Islet of Langerhans (tissue), 1 donor: ENCODE measurements at regions not wholly inside any gene's neighbourhood (a gene's known extent, or its start where the extent isn't known, plus 50 kb on each side); places are given as distances from the start of the nearest gene placed in this dataset.
"Not testable (repeated sequence)": the region's sequence is repeated elsewhere in the genome, so short reads cannot be mapped to it uniquely, and the experiment has no call there.

ENCODE experiments used
- FAIRE-seq: peaks from one replicate; lab custom pipeline; 2011; peaks lifted over from hg19 to GRCh38; lab: Jason Lieb, UNC

GRCh38 chr10:131024259-131025131 is 287.0 kb downstream of the TCERG1L start:
- FAIRE-seq = no peak

GRCh38 chr10:131025333-131025732 is 286.2 kb downstream of the TCERG1L start:
- FAIRE-seq = no peak

- FAIRE-seq = no peak
These were observed 284.3 kb downstream of the TCERG1L start for GRCh38 chr10:131027256-131027655.

GRCh38 chr10:131031346-131031745 is 280.2 kb downstream of the TCERG1L start:
- FAIRE-seq = no peak

- FAIRE-seq = no peak
These were observed 279.0 kb downstream of the TCERG1L start for GRCh38 chr10:131032329-131033165.

- FAIRE-seq = no peak
These were observed 278.1 kb downstream of the TCERG1L start for GRCh38 chr10:131033166-131034085.

- FAIRE-seq = no peak
These were observed 277.1 kb downstream of the TCERG1L start for GRCh38 chr10:131034451-131034850.

GRCh38 chr10:131035779-131036178 is 275.7 kb downstream of the TCERG1L start:
- FAIRE-seq = no peak

- no peak for FAIRE-seq
These were observed 273.5 kb downstream of the TCERG1L start for GRCh38 chr10:131038056-131038455.

GRCh38 chr10:131041031-131041430 is 270.5 kb downstream of the TCERG1L start:
- FAIRE-seq = no peak

- FAIRE-seq = no peak
These were observed 270.1 kb downstream of the TCERG1L start for GRCh38 chr10:131041441-131041840.

GRCh38 chr10:131042015-131042414 is 269.5 kb downstream of the TCERG1L start:
- FAIRE-seq = not testable (repeated sequence)
